ENCODE measurements at regions not wholly inside any gene's neighbourhood (a gene's known extent, or its start where the extent isn't known, plus 50 kb on each side); places are given as distances from the start of the nearest gene placed in this dataset.
"Not testable (repeated sequence)": the region's sequence is repeated elsewhere in the genome, so short reads cannot be mapped to it uniquely, and the experiment has no call there.

GRCh38 chr3:191085091-191085490, 114.0 kb upstream of the OSTN start:
- Histone ChIP-seq H3K27me3 (ENCODE audit: control insufficient read depth, insufficient read depth, low read length) (no peaks in the 10 kb centered on the region), H3K9me3 (ENCODE audit: control insufficient read depth, insufficient read depth, low read length) (no peaks in the 10 kb centered on the region), H3K27ac (ENCODE audit: low read depth, low read length) (no peak overlapping the region), H3K4me3 (ENCODE audit: low read depth, low read length) (no peak overlapping the region)
- CTCF ChIA-PET, result interaction anchor here (0.6 kb wide), 1 partner anchor 23 kb away, joined by 3 read pairs; no protein-coding TSS in a partner anchor
- no peak for DNase-seq (ENCODE audit: low read depth, low spot score)
- POLR2A ChIA-PET, result no interaction called here
- no peak for TF ChIP-seq CTCF (IDR thresholded peaks at IDR 0.05; ENCODE audit: low read depth, low read length)

GRCh38 chr3:191078913-191079312, 120.1 kb upstream of the OSTN start:
- DNase-seq (ENCODE audit: low read depth, low spot score); H3K9me3 ChIP-seq (ENCODE audit: control insufficient read depth, insufficient read depth, low read length); H3K27me3 ChIP-seq (ENCODE audit: control insufficient read depth, insufficient read depth, low read length); POLR2A ChIA-PET; H3K27ac ChIP-seq (ENCODE audit: low read depth, low read length); CTCF ChIA-PET; H3K4me3 ChIP-seq (ENCODE audit: low read depth, low read length): not testable (repeated sequence)

- DNase-seq (ENCODE audit: low read depth, low spot score), result no peak
- no peaks in the 10 kb centered on the region for H3K27me3 ChIP-seq (ENCODE audit: control insufficient read depth, insufficient read depth, low read length)
- H3K27ac ChIP-seq (ENCODE audit: low read depth, low read length), result peak overlapping the region; percentile 31
- no peak overlapping the region for H3K4me3 ChIP-seq (ENCODE audit: low read depth, low read length)
- no peak for TF ChIP-seq CTCF (IDR thresholded peaks at IDR 0.05; ENCODE audit: low read depth, low read length)
- POLR2A ChIA-PET, result no interaction called here
- H3K9me3 ChIP-seq (ENCODE audit: control insufficient read depth, insufficient read depth, low read length), result no peaks in the 10 kb centered on the region
- CTCF ChIA-PET, result no interaction called here
These were observed 122.0 kb upstream of the OSTN start for GRCh38 chr3:191076903-191077552.

- no peak for TF ChIP-seq CTCF (IDR thresholded peaks at IDR 0.05; ENCODE audit: low read depth, low read length)
- H3K9me3 ChIP-seq (ENCODE audit: control insufficient read depth, insufficient read depth, low read length), result no peaks in the 10 kb centered on the region
- no peak for DNase-seq (ENCODE audit: low read depth, low spot score)
- no peak overlapping the region for H3K27ac ChIP-seq (ENCODE audit: low read depth, low read length)
- H3K4me3 ChIP-seq (ENCODE audit: low read depth, low read length), result no peak overlapping the region
- ChIA-PET POLR2A (no interaction called here), CTCF (no interaction called here)
- H3K27me3 ChIP-seq (ENCODE audit: control insufficient read depth, insufficient read depth, low read length), result no peaks in the 10 kb centered on the region
These were observed 124.5 kb upstream of the OSTN start for GRCh38 chr3:191074511-191074910.

- Histone ChIP-seq H3K27me3 (ENCODE audit: control insufficient read depth, insufficient read depth, low read length) (no peaks in the 10 kb centered on the region), H3K27ac (ENCODE audit: low read depth, low read length) (peak overlapping the region; percentile 50), H3K4me3 (ENCODE audit: low read depth, low read length) (no peak overlapping the region), H3K9me3 (ENCODE audit: control insufficient read depth, insufficient read depth, low read length) (no peaks in the 10 kb centered on the region)
- TF ChIP-seq CTCF (IDR thresholded peaks at IDR 0.05; ENCODE audit: low read depth, low read length), result no peak
- ChIA-PET POLR2A (interaction anchor here (0.8 kb wide), 1 partner anchor 24 kb away, joined by 3 read pairs; no protein-coding TSS in a partner anchor), CTCF (interaction anchor here (0.7 to 1.2 kb wide), 3 partner anchors 20 to 259 kb away, joined by 3 read pairs; no protein-coding TSS in a partner anchor)
- no peak for DNase-seq (ENCODE audit: low read depth, low spot score)
These were observed 128.2 kb upstream of the OSTN start for GRCh38 chr3:191070762-191071403.
